B cell (primary cell): ENCODE measurements at regions not wholly inside any gene's neighbourhood (a gene's known extent, or its start where the extent isn't known, plus 50 kb on each side); places are given as distances from the start of the nearest gene placed in this dataset.

Source experiments
- ATAC-seq: fragments of 200-7000 bp; cut with Tn5 transposase; one replicate; pipeline ENCODE4 v1.10.0; 2021; ENCODE audit warnings: low read depth, mild to moderate bottlenecking, moderate number of reproducible peaks, moderate library complexity
- CTCF ChIA-PET: fragments of 350-600 bp; sonication (Branson Sonifier 250); formaldehyde crosslinking; loops from one replicate; lab custom pipeline; 2021; ENCODE audit warnings: antibody characterized with exemption, inconsistent platforms; lab: Charles Lee
- POLR2A ChIA-PET: fragments of 350-600 bp; sonication (Branson Sonifier 250); formaldehyde crosslinking; loops from one replicate; lab custom pipeline; 2021; ENCODE audit warnings: antibody characterized with exemption; lab: Charles Lee
- DNase-seq: peaks from one replicate; pipeline ENCODE4 v3.0.0; 2013
- H2AFZ ChIP-seq: 2 replicates; pipeline ENCODE4 v1.6.1; 2012; ENCODE audit warnings: mild to moderate bottlenecking, low read depth, low read length; ENCODE audit not compliant: insufficient read depth, poor library complexity, severe bottlenecking
- H3K27ac ChIP-seq, 2 donors: 1 replicate in 1 of 2; 2 replicates in 1 of 2; pipeline ENCODE4 v1.5.1; 2012 to 2013; ENCODE audit warnings: low read length in 2 of 2, mild to moderate bottlenecking in 2 of 2, moderate library complexity in 1 of 2
- H3K27me3 ChIP-seq, 4 experiments: fragments of 200-600 bp in 1 of 4; sonication (generic) in 1 of 4; replicated peaks in 1 of 4; 1 replicate in 2 of 4; 2 replicates in 2 of 4; pipeline versions ENCODE4 v1.6.1 to v1.7.0; 2013 to 2016; ENCODE audit warnings: low read length in 3 of 4, mild to moderate bottlenecking in 2 of 4, mixed read lengths in 1 of 4, moderate library complexity in 1 of 4; ENCODE audit not compliant: insufficient read depth in 4 of 4, control insufficient read depth in 3 of 4; ENCODE audit errors: control extremely low read depth in 1 of 4
- H3K36me3 ChIP-seq, 2 experiments: replicated peaks in 1 of 2; 1 replicate in 1 of 2; 2 replicates in 1 of 2; pipeline versions ENCODE4 v1.6.1 to v1.7.1; 2013; ENCODE audit warnings: low read length in 1 of 2; ENCODE audit not compliant: insufficient read depth in 2 of 2, control insufficient read depth in 1 of 2; ENCODE audit errors: control extremely low read depth in 1 of 2, extremely low read depth in 1 of 2
- H3K4me1 ChIP-seq, 2 donors: fragments of 200-600 bp in 1 of 2; sonication (generic) in 1 of 2; 1 replicate in 1 of 2; 2 replicates in 1 of 2; pipeline versions ENCODE4 v1.5.1 to v1.6.1; 2013 to 2017; ENCODE audit warnings: low read length in 2 of 2; ENCODE audit not compliant: control insufficient read depth in 2 of 2, insufficient read depth in 2 of 2
- H3K4me2 ChIP-seq: replicated peaks from 2 replicates; pipeline ENCODE3; 2012; ENCODE audit warnings: mild to moderate bottlenecking, low read depth, low read length; ENCODE audit not compliant: poor library complexity, severe bottlenecking
- H3K4me3 ChIP-seq, 5 experiments: fragments of 200-600 bp in 1 of 5; sonication (generic) in 1 of 5; 1 replicate in 3 of 5; 2 replicates in 2 of 5; pipeline versions ENCODE4 v1.5.1 to v1.7.0; 2011 to 2016; ENCODE audit warnings: low read length in 4 of 5, mild to moderate bottlenecking in 4 of 5, low read depth in 2 of 5, control low read depth in 1 of 5, moderate library complexity in 1 of 5; ENCODE audit not compliant: insufficient read depth in 1 of 5; ENCODE audit errors: control extremely low read depth in 1 of 5, extremely low read depth in 1 of 5
- H3K79me2 ChIP-seq: fragments of 200-600 bp; sonication (generic); one replicate; pipeline ENCODE4 v1.6.0; 2016; ENCODE audit warnings: low read length; ENCODE audit not compliant: control insufficient read depth, insufficient read depth
- H3K9ac ChIP-seq: fragments of 200-600 bp; sonication (generic); 2 replicates; pipeline ENCODE4 v1.6.1; 2017; ENCODE audit warnings: mild to moderate bottlenecking, low read length, moderate library complexity
- H3K9me3 ChIP-seq, 3 donors: one replicate each; pipeline versions ENCODE4 v1.6.1 to v1.7.1; 2013; ENCODE audit warnings: low read length in 2 of 3; ENCODE audit not compliant: control insufficient read depth in 2 of 3, insufficient read depth in 1 of 3; ENCODE audit errors: control extremely low read depth in 1 of 3
- H4K20me1 ChIP-seq: 2 replicates; pipeline ENCODE4 v1.6.0; 2012; ENCODE audit warnings: mild to moderate bottlenecking, low read length; ENCODE audit not compliant: insufficient read depth, control insufficient read depth, poor library complexity, severe bottlenecking
- H3K27ac Mint-ChIP-seq: one replicate; pipeline ENCODE4 v1.8.0; 2021; ENCODE audit warnings: mixed read lengths
- H3K27me3 Mint-ChIP-seq: one replicate; pipeline ENCODE4 v1.8.0; 2021; ENCODE audit warnings: mixed read lengths
- H3K4me1 Mint-ChIP-seq: one replicate; pipeline ENCODE4 v1.8.0; 2021; ENCODE audit warnings: mixed read lengths
- H3K4me3 Mint-ChIP-seq: one replicate; pipeline ENCODE4 v1.8.0; 2021; ENCODE audit warnings: mixed read lengths
- H3K9me3 Mint-ChIP-seq: one replicate; pipeline ENCODE4 v1.8.0; 2022; ENCODE audit warnings: mixed read lengths; ENCODE audit not compliant: insufficient read depth
- CTCF ChIP-seq: fragments of 200-600 bp; IDR thresholded peaks from one replicate; pipeline ENCODE4 v1.8.0; 2022; ENCODE audit warnings: antibody characterized with exemption, mild to moderate bottlenecking
- EZH2 ChIP-seq: IDR thresholded peaks from 2 replicates; pipeline ENCODE4 v1.6.1; 2012; ENCODE audit warnings: borderline replicate concordance, low read depth, mild to moderate bottlenecking, moderate library complexity, low read length; ENCODE audit not compliant: insufficient read depth, poor library complexity, severe bottlenecking
- WGBS: methylation state at CpG from one replicate; pipeline ENCODE4 v1.1.5; 2013; ENCODE audit warnings: missing lambda C conversion rate; ENCODE audit not compliant: insufficient coverage; 5-methylcytosine and 5-hydroxymethylcytosine counted together
- intact Hi-C: fragments of 100-400 bp; cut with micrococcal nuclease; formaldehyde crosslinking; loops from one replicate; pipeline ENCODE4 v1.10.0; 2022

- Histone ChIP-seq H3K27me3 (no peaks in the 10 kb centered on the region), H3K4me1 (no peaks in the 10 kb centered on the region), H3K79me2 (no peaks in the 10 kb centered on the region), H3K4me2 (no peak overlapping the region), H3K4me3 (no peak overlapping the region), H3K9me3 (no peaks in the 10 kb centered on the region), H4K20me1 (no peaks in the 10 kb centered on the region), H3K27ac (no peak overlapping the region), H2AFZ (no peak overlapping the region), H3K9ac (no peak overlapping the region), H3K36me3 (no peaks in the 10 kb centered on the region)
- intact Hi-C loops: no loop called here
- ChIA-PET CTCF (no interaction called here), POLR2A (no interaction called here)
- TF ChIP-seq CTCF (no peak), EZH2 (no peak)
- DNase-seq: no peak
- H3K27ac Mint-ChIP-seq: no peak overlapping the region
- no peaks in the 10 kb centered on the region for H3K4me1 Mint-ChIP-seq
- H3K27me3 Mint-ChIP-seq: peaks cover 12% of the 10 kb centered on the region
- ATAC-seq: no peak
- H3K9me3 Mint-ChIP-seq: no peaks in the 10 kb centered on the region
- 83% methylated on average over 2 of the region's 3 CpGs for WGBS
- H3K4me3 Mint-ChIP-seq: no peak overlapping the region
Measured at GRCh38 chr20:39605908-39606307, 643.8 kb downstream of the DHX35 start.

GRCh38 chr20:39605361-39605760 is 643.2 kb downstream of the DHX35 start:
- no peaks in the 10 kb centered on the region for H3K27me3 ChIP-seq
- no peak for ATAC-seq
- H3K4me3 ChIP-seq: no peak overlapping the region
- CTCF ChIA-PET: no interaction called here
- no peak for TF ChIP-seq EZH2
- no peak for TF ChIP-seq CTCF
- H3K79me2 ChIP-seq: no peaks in the 10 kb centered on the region
- H3K4me2 ChIP-seq: no peak overlapping the region
- Mint-ChIP-seq H3K4me3 (no peak overlapping the region), H3K9me3 (no peaks in the 10 kb centered on the region), H3K27me3 (peaks cover 12% of the 10 kb centered on the region), H3K4me1 (no peaks in the 10 kb centered on the region), H3K27ac (no peak overlapping the region)
- H3K27ac ChIP-seq: no peak overlapping the region
- intact Hi-C loops: no loop called here
- no peak for DNase-seq
- H2AFZ ChIP-seq: no peak overlapping the region
- no peaks in the 10 kb centered on the region for H3K4me1 ChIP-seq
- no peak overlapping the region for H3K9ac ChIP-seq
- H3K36me3 ChIP-seq: no peaks in the 10 kb centered on the region
- no CpG with 5 or more reads among the region's 2 CpGs for whole genome bisulfite sequencing
- POLR2A ChIA-PET: no interaction called here
- H4K20me1 ChIP-seq: no peaks in the 10 kb centered on the region
- no peaks in the 10 kb centered on the region for H3K9me3 ChIP-seq
